ENCODE measurements at regions not wholly inside any gene's neighbourhood (a gene's known extent, or its start where the extent isn't known, plus 50 kb on each side); places are given as distances from the start of the nearest gene placed in this dataset.
A peak's percentile ranks its signal among the peaks of the same experiment; 100 is the strongest.

DNA sequence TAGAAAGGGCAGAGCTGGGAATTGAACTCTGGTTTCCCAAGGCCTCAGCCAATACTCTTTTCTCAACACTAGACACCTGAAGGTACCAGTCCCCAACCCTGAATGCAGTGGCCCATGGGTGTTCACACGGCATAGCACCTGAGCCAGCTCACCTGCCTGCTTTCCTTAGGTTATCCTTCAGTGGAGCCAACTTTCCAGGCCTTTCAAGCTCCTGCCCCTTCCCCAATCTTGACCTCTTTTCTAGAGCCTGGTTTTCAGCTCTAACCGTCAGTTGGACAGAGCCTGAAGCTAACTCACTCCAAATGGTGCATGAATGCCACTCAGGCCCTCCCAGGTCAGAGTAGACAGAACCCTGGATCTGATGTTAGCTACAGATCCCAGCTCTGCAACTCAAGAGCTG lies 66.1 kb upstream of the ITGA11 start:
- Histone ChIP-seq H3K4me2 (ENCODE audit: insufficient read depth, insufficient read length, low read length) (no peak overlapping the region), H3K23ac (ENCODE audit: insufficient read length, low read depth, low read length) (no peak overlapping the region), H2BK120ac (ENCODE audit: low read depth, low read length, poor library complexity, severe bottlenecking) (no peak overlapping the region), H2BK15ac (ENCODE audit: low read depth, low read length) (no peak overlapping the region), H3K9me3 (ENCODE audit: control insufficient read depth, low read depth, low read length) (no peaks in the 10 kb centered on the region), H3K4ac (ENCODE audit: low read depth, low read length) (no peak overlapping the region), H3K18ac (ENCODE audit: insufficient read length, low read depth, low read length) (no peak overlapping the region), H3K27ac (ENCODE audit: insufficient read length, low read depth, low read length) (no peak overlapping the region), H3K56ac (ENCODE audit: insufficient read length, low read depth, low read length) (no peak overlapping the region), H4K91ac (ENCODE audit: insufficient read length, low read depth, low read length) (no peak overlapping the region), H4K8ac (replicated peaks; ENCODE audit: insufficient read length, low read depth, low read length) (no peak overlapping the region), H3K27me3 (ENCODE audit: insufficient read depth, low read length) (no peaks in the 10 kb centered on the region), H3T11ph (ENCODE audit: low read length) (no peak overlapping the region), H2AFZ (ENCODE audit: low read length) (no peak overlapping the region), H3K4me1 (ENCODE audit: insufficient read depth, low read length) (no peaks in the 10 kb centered on the region), H3K79me2 (ENCODE audit: insufficient read depth, low read length) (no peaks in the 10 kb centered on the region), H2BK20ac (ENCODE audit: low read depth, low read length, poor library complexity, severe bottlenecking) (no peak overlapping the region), H3K79me1 (ENCODE audit: insufficient read depth, low read depth, low read length, poor library complexity, severe bottlenecking) (no peaks in the 10 kb centered on the region), H3K14ac (ENCODE audit: insufficient read depth, low read length) (no peak overlapping the region), H3K9ac (ENCODE audit: extremely low read depth, insufficient read length, low read length) (no peak overlapping the region), H3K23me2 (ENCODE audit: insufficient read length, low read depth, low read length, poor library complexity, severe bottlenecking) (no peaks in the 10 kb centered on the region), H4K20me1 (ENCODE audit: control insufficient read depth, insufficient read depth, insufficient read length) (no peaks in the 10 kb centered on the region), H2BK12ac (ENCODE audit: insufficient read length, low read depth, low read length) (no peak overlapping the region), H4K5ac (ENCODE audit: insufficient read length, low read depth, low read length) (no peak overlapping the region), H2AK5ac (ENCODE audit: insufficient read length, low read length) (no peak overlapping the region), H2BK5ac (ENCODE audit: insufficient read length, low read length) (no peak overlapping the region)
- H3K27me3 Mint-ChIP-seq (ENCODE audit: low read depth) = peaks cover 8% of the 10 kb centered on the region
- H3K4me3 Mint-ChIP-seq = no peak overlapping the region
- H3K4me1 Mint-ChIP-seq = peaks cover 6 to 7% of the 10 kb centered on the region in 2 experiments; a peak in 3 of 4 replicates
- H3K36me3 Mint-ChIP-seq (ENCODE audit: insufficient read depth in 1 of 3, low read depth in 3 of 3) = no peaks in the 10 kb centered on the region
- no peak for DNase-seq
- TF ChIP-seq, protein P1, sequence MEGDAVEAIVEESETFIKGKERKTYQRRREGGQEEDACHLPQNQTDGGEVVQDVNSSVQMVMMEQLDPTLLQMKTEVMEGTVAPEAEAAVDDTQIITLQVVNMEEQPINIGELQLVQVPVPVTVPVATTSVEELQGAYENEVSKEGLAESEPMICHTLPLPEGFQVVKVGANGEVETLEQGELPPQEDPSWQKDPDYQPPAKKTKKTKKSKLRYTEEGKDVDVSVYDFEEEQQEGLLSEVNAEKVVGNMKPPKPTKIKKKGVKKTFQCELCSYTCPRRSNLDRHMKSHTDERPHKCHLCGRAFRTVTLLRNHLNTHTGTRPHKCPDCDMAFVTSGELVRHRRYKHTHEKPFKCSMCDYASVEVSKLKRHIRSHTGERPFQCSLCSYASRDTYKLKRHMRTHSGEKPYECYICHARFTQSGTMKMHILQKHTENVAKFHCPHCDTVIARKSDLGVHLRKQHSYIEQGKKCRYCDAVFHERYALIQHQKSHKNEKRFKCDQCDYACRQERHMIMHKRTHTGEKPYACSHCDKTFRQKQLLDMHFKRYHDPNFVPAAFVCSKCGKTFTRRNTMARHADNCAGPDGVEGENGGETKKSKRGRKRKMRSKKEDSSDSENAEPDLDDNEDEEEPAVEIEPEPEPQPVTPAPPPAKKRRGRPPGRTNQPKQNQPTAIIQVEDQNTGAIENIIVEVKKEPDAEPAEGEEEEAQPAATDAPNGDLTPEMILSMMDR (conservative IDR thresholded peaks at IDR 0.05) = no peak
- peak overlapping the region in 1 of 3 experiments; percentile 87; a peak in 1 of 7 replicates for H3K27ac Mint-ChIP-seq
- no CpG with 5 or more reads among the region's 2 CpGs for WGBS (ENCODE audit: extremely low coverage, insufficient read length, low lambda C conversion rate)
- H3K9me3 Mint-ChIP-seq = no peaks in the 10 kb centered on the region; a peak in 1 of 5 replicates

Data from H9 (cell line).